ENCODE measurements at regions not wholly inside any gene's neighbourhood (a gene's known extent, or its start where the extent isn't known, plus 50 kb on each side); places are given as distances from the start of the nearest gene placed in this dataset.

GRCh38 chr11:115695677-115696364 is 191.6 kb upstream of the CADM1 start:
- no peak for DNase-seq (ENCODE audit: low spot score)

- DNase-seq (ENCODE audit: low spot score) = no peak
Observed at GRCh38 chr11:115693002-115693401, 188.8 kb upstream of the CADM1 start.

- no peak for DNase-seq (ENCODE audit: low spot score)
Observed at GRCh38 chr11:115691030-115691429, 186.8 kb upstream of the CADM1 start.

- no peak for DNase-seq (ENCODE audit: low spot score)
Observed at GRCh38 chr11:115687934-115688333, 183.7 kb upstream of the CADM1 start.

- DNase-seq (ENCODE audit: low spot score) = no peak
Observed at GRCh38 chr11:115684699-115685098, 180.5 kb upstream of the CADM1 start.

- no peak for DNase-seq (ENCODE audit: low spot score)
Observed at GRCh38 chr11:115684135-115684534, 179.9 kb upstream of the CADM1 start.

GRCh38 chr11:115682888-115683287 is 178.7 kb upstream of the CADM1 start:
- no peak for DNase-seq (ENCODE audit: low spot score)

GRCh38 chr11:115682101-115682500 is 177.9 kb upstream of the CADM1 start:
- no peak for DNase-seq (ENCODE audit: low spot score)

- no peak for DNase-seq (ENCODE audit: low spot score)
Observed at GRCh38 chr11:115679945-115680344, 175.7 kb upstream of the CADM1 start.

GRCh38 chr11:115678942-115679341 is 174.7 kb upstream of the CADM1 start:
- no peak for DNase-seq (ENCODE audit: low spot score)

GRCh38 chr11:115677190-115677589 is 173.0 kb upstream of the CADM1 start:
- no peak for DNase-seq (ENCODE audit: low spot score)

- no peak for DNase-seq (ENCODE audit: low spot score)
Observed at GRCh38 chr11:115676768-115677167, 172.6 kb upstream of the CADM1 start.

- no peak for DNase-seq (ENCODE audit: low spot score)
Observed at GRCh38 chr11:115676206-115676605, 172.0 kb upstream of the CADM1 start.

- no peak for DNase-seq (ENCODE audit: low spot score)
Observed at GRCh38 chr11:115674937-115675544, 170.8 kb upstream of the CADM1 start.

GRCh38 chr11:115674176-115674936 is 170.1 kb upstream of the CADM1 start:
- DNase-seq (ENCODE audit: low spot score) = no peak

GRCh38 chr11:115673720-115674119 is 169.5 kb upstream of the CADM1 start:
- no peak for DNase-seq (ENCODE audit: low spot score)

GRCh38 chr11:115672999-115673411 is 168.8 kb upstream of the CADM1 start:
- peak; percentile 52 for DNase-seq (ENCODE audit: low spot score)

- no peak for DNase-seq (ENCODE audit: low spot score)
Observed at GRCh38 chr11:115672412-115672811, 168.2 kb upstream of the CADM1 start.

GRCh38 chr11:115670538-115671205 is 166.5 kb upstream of the CADM1 start:
- no peak for DNase-seq (ENCODE audit: low spot score)

GRCh38 chr11:115665958-115666357 is 161.7 kb upstream of the CADM1 start:
- DNase-seq (ENCODE audit: low spot score) = no peak

- peak; percentile 52 for DNase-seq (ENCODE audit: low spot score)
Observed at GRCh38 chr11:115665175-115665821, 161.1 kb upstream of the CADM1 start.

- DNase-seq (ENCODE audit: low spot score) = no peak
Observed at GRCh38 chr11:115664313-115664712, 160.1 kb upstream of the CADM1 start.
